Stomach smooth muscle (tissue), 2 donors: ENCODE measurements at regions not wholly inside any gene's neighbourhood (a gene's known extent, or its start where the extent isn't known, plus 50 kb on each side); places are given as distances from the start of the nearest gene placed in this dataset.

Experiments used
- H3K27ac ChIP-seq: one replicate; pipeline ENCODE4 v1.7.0; 2013; ENCODE audit warnings: mild to moderate bottlenecking, low read length, inconsistent platforms
- H3K27me3 ChIP-seq, 2 donors: one replicate each; pipeline ENCODE4 v1.7.0; 2013; ENCODE audit warnings: low read length in 2 of 2; ENCODE audit not compliant: insufficient read depth in 2 of 2, control insufficient read depth in 1 of 2
- H3K36me3 ChIP-seq, 2 donors: one replicate each; pipeline ENCODE4 v1.7.0; 2013; ENCODE audit warnings: low read length in 2 of 2; ENCODE audit not compliant: control insufficient read depth in 2 of 2, insufficient read depth in 2 of 2
- H3K4me1 ChIP-seq: one replicate; pipeline ENCODE4 v1.7.0; 2013; ENCODE audit warnings: low read length; ENCODE audit not compliant: control insufficient read depth, insufficient read depth
- H3K4me3 ChIP-seq, 2 donors: one replicate each; pipeline ENCODE4 v1.7.0; 2013; ENCODE audit warnings: low read length in 2 of 2
- H3K9ac ChIP-seq, 2 donors: one replicate each; pipeline ENCODE4 v1.7.0; 2013; ENCODE audit warnings: low read length in 2 of 2, mild to moderate bottlenecking in 1 of 2
- H3K9me3 ChIP-seq, 2 donors: one replicate each; pipeline ENCODE4 v1.7.0; 2013; ENCODE audit warnings: low read length in 2 of 2; ENCODE audit not compliant: control insufficient read depth in 2 of 2
- donor health status: healthy.
- donor health status: Pancreatic carcinoma.

- no peak overlapping the region for H3K27ac ChIP-seq
- H3K9me3 ChIP-seq, result no peaks in the 10 kb centered on the region
- H3K27me3 ChIP-seq, result no peaks in the 10 kb centered on the region
- H3K4me3 ChIP-seq, result no peak overlapping the region
- no peak overlapping the region for H3K9ac ChIP-seq
- H3K36me3 ChIP-seq, result no peaks in the 10 kb centered on the region
- no peaks in the 10 kb centered on the region for H3K4me1 ChIP-seq
Observed at GRCh38 chr2:21253311-21254027, 129.7 kb downstream of the TDRD15 start.

- no peaks in the 10 kb centered on the region for H3K9me3 ChIP-seq
- no peak overlapping the region for H3K27ac ChIP-seq
- no peaks in the 10 kb centered on the region for H3K4me1 ChIP-seq
- no peak overlapping the region for H3K9ac ChIP-seq
- H3K4me3 ChIP-seq, result no peak overlapping the region
- no peaks in the 10 kb centered on the region for H3K27me3 ChIP-seq
- no peaks in the 10 kb centered on the region for H3K36me3 ChIP-seq
Observed at GRCh38 chr2:21254170-21254965, 130.6 kb downstream of the TDRD15 start.

- no peak overlapping the region for H3K4me3 ChIP-seq
Observed at GRCh38 chr2:21256006-21256405, 132.2 kb downstream of the TDRD15 start.

GRCh38 chr2:21257621-21258020 is 133.9 kb downstream of the TDRD15 start:
- H3K9ac ChIP-seq, result no peak overlapping the region

More at GRCh38 chr2:21256006-21256405, 132.2 kb downstream of the TDRD15 start:
- H3K9ac ChIP-seq, result no peak overlapping the region
- H3K4me1 ChIP-seq, result no peaks in the 10 kb centered on the region
- no peaks in the 10 kb centered on the region for H3K9me3 ChIP-seq
- no peaks in the 10 kb centered on the region for H3K27me3 ChIP-seq
- H3K36me3 ChIP-seq, result no peaks in the 10 kb centered on the region
- H3K27ac ChIP-seq, result no peak overlapping the region

GRCh38 chr2:21258082-21258481 is 134.3 kb downstream of the TDRD15 start:
- no peaks in the 10 kb centered on the region for H3K27me3 ChIP-seq
- no peak overlapping the region for H3K27ac ChIP-seq
- H3K4me3 ChIP-seq, result no peak overlapping the region
- no peaks in the 10 kb centered on the region for H3K36me3 ChIP-seq
- no peaks in the 10 kb centered on the region for H3K9me3 ChIP-seq
- no peak overlapping the region for H3K9ac ChIP-seq
- H3K4me1 ChIP-seq, result no peaks in the 10 kb centered on the region

More at GRCh38 chr2:21257621-21258020, 133.9 kb downstream of the TDRD15 start:
- no peaks in the 10 kb centered on the region for H3K4me1 ChIP-seq
- H3K27me3 ChIP-seq, result no peaks in the 10 kb centered on the region
- no peak overlapping the region for H3K4me3 ChIP-seq
- no peaks in the 10 kb centered on the region for H3K9me3 ChIP-seq
- H3K36me3 ChIP-seq, result no peaks in the 10 kb centered on the region
- no peak overlapping the region for H3K27ac ChIP-seq

- no peaks in the 10 kb centered on the region for H3K9me3 ChIP-seq
- H3K4me3 ChIP-seq, result no peak overlapping the region
- no peak overlapping the region for H3K27ac ChIP-seq
- H3K4me1 ChIP-seq, result no peaks in the 10 kb centered on the region
- H3K9ac ChIP-seq, result no peak overlapping the region
- no peaks in the 10 kb centered on the region for H3K27me3 ChIP-seq
- H3K36me3 ChIP-seq, result no peaks in the 10 kb centered on the region
Observed at GRCh38 chr2:21260311-21260710, 136.5 kb downstream of the TDRD15 start.

- no peaks in the 10 kb centered on the region for H3K36me3 ChIP-seq
- H3K4me3 ChIP-seq, result no peak overlapping the region
- H3K27me3 ChIP-seq, result no peaks in the 10 kb centered on the region
- H3K9ac ChIP-seq, result no peak overlapping the region
- no peaks in the 10 kb centered on the region for H3K4me1 ChIP-seq
- no peak overlapping the region for H3K27ac ChIP-seq
- H3K9me3 ChIP-seq, result no peaks in the 10 kb centered on the region
Observed at GRCh38 chr2:21261591-21261990, 137.8 kb downstream of the TDRD15 start.

GRCh38 chr2:21262426-21262940 is 138.7 kb downstream of the TDRD15 start:
- H3K4me3 ChIP-seq, result no peak overlapping the region
- no peak overlapping the region for H3K9ac ChIP-seq
- no peak overlapping the region for H3K27ac ChIP-seq
- no peaks in the 10 kb centered on the region for H3K9me3 ChIP-seq
- no peaks in the 10 kb centered on the region for H3K27me3 ChIP-seq
- H3K36me3 ChIP-seq, result no peaks in the 10 kb centered on the region
- no peaks in the 10 kb centered on the region for H3K4me1 ChIP-seq

GRCh38 chr2:21263622-21264021 is 139.9 kb downstream of the TDRD15 start:
- Histone ChIP-seq H3K27ac (no peak overlapping the region), H3K4me1 (peaks cover 3% of the 10 kb centered on the region), H3K4me3 (no peak overlapping the region), H3K27me3 (no peaks in the 10 kb centered on the region), H3K36me3 (no peaks in the 10 kb centered on the region), H3K9me3 (no peaks in the 10 kb centered on the region), H3K9ac (no peak overlapping the region)

- no peak overlapping the region for H3K4me3 ChIP-seq
- H3K36me3 ChIP-seq, result no peaks in the 10 kb centered on the region
- no peak overlapping the region for H3K9ac ChIP-seq
- no peak overlapping the region for H3K27ac ChIP-seq
- peaks cover 10% of the 10 kb centered on the region for H3K4me1 ChIP-seq
- H3K27me3 ChIP-seq, result no peaks in the 10 kb centered on the region
- H3K9me3 ChIP-seq, result no peaks in the 10 kb centered on the region
Observed at GRCh38 chr2:21265752-21266151, 142.0 kb downstream of the TDRD15 start.
